ENCODE measurements at regions not wholly inside any gene's neighbourhood (a gene's known extent, or its start where the extent isn't known, plus 50 kb on each side); places are given as distances from the start of the nearest gene placed in this dataset.

GRCh38 chr15:70476441-70476840 is 286.9 kb downstream of the UACA start:
- Histone ChIP-seq H3K36me3 (ENCODE audit: control insufficient read depth, insufficient read depth, low read length) (no peaks in the 10 kb centered on the region), H3K27ac (ENCODE audit: extremely low read depth, low read depth, low read length) (no peak overlapping the region), H3K4me2 (ENCODE audit: insufficient read depth, low read length) (no peak overlapping the region), H3K4me3 (no peak overlapping the region), H3K4me1 (replicated peaks in 1 of 2; ENCODE audit: control insufficient read depth in 2 of 2, insufficient read depth in 2 of 2, low read length in 2 of 2) (peaks cover 0 to 12% of the 10 kb centered on the region in 2 experiments; a peak in 3 of 5 replicates), H3K9me1 (ENCODE audit: control insufficient read depth, insufficient read depth, low read length) (no peaks in the 10 kb centered on the region), H3K9ac (ENCODE audit: insufficient read depth in 1 of 2, low read depth in 2 of 2, low read length in 2 of 2) (no peak overlapping the region), H2AFZ (ENCODE audit: low read depth, low read length) (no peak overlapping the region), H4K20me1 (replicated peaks; ENCODE audit: control insufficient read depth, insufficient read depth, low read length) (no peaks in the 10 kb centered on the region), H3K9me3 (replicated peaks; ENCODE audit: control insufficient read depth, insufficient read depth, low read depth, low read length) (no peaks in the 10 kb centered on the region), H3K79me2 (ENCODE audit: control insufficient read depth, insufficient read depth, low read length) (no peaks in the 10 kb centered on the region), H3K27me3 (ENCODE audit: control insufficient read depth in 2 of 2, insufficient read depth in 2 of 2, low read length in 2 of 2) (peaks cover 26 to 64% of the 10 kb centered on the region in 2 experiments)
- FAIRE-seq, result no peak
- ATAC-seq, result no peak
- POLR2A ChIA-PET, result interaction anchor here (1.8 kb wide), 1 partner anchor 10 kb away, joined by 6 read pairs; no protein-coding TSS in a partner anchor
- 7% methylated on average over 5 of the region's 5 CpGs for WGBS (ENCODE audit: insufficient coverage, low coverage, missing lambda C conversion rate)
- intact Hi-C loops (cut with micrococcal nuclease), result no loop called here
- no TSS peak for BruUV-seq (replicated peaks)
- DNase-seq (ENCODE audit: extremely low read depth in 1 of 4, low spot score in 3 of 4), result no peak
- in situ Hi-C loops (cut with MboI), result loop anchor here (25.0 kb wide), 1 partner anchor 739 kb away; no protein-coding TSS in a partner anchor
- no peak for TF ChIP-seq THRAP3 (IDR thresholded peaks at IDR 0.05; ENCODE audit: borderline replicate concordance)
- TF ChIP-seq ZNF354B (CRISPR knock-in tag; IDR thresholded peaks at IDR 0.05), result no peak
- no peak for TF ChIP-seq NR2C2 (CRISPR knock-in tag; IDR thresholded peaks at IDR 0.05)
- no peak for TF ChIP-seq NR2C2 (tag; IDR thresholded peaks at IDR 0.05)
- CTCF ChIA-PET (ENCODE audit: low intra/inter-chr PET ratio), result no interaction called here

- H3K79me2 ChIP-seq (ENCODE audit: control insufficient read depth, insufficient read depth, low read length), result no peaks in the 10 kb centered on the region
- ATAC-seq (no peak), FAIRE-seq (no peak), DNase-seq (ENCODE audit: extremely low read depth in 1 of 4, low spot score in 3 of 4) (no peak)
- peaks cover 0 to 12% of the 10 kb centered on the region in 2 experiments; a peak in 3 of 5 replicates for H3K4me1 ChIP-seq (replicated peaks in 1 of 2; ENCODE audit: control insufficient read depth in 2 of 2, insufficient read depth in 2 of 2, low read length in 2 of 2)
- H3K9me3 ChIP-seq (replicated peaks; ENCODE audit: control insufficient read depth, insufficient read depth, low read depth, low read length), result no peaks in the 10 kb centered on the region
- peaks cover 26 to 69% of the 10 kb centered on the region in 2 experiments for H3K27me3 ChIP-seq (ENCODE audit: control insufficient read depth in 2 of 2, insufficient read depth in 2 of 2, low read length in 2 of 2)
- intact Hi-C loops (cut with micrococcal nuclease), result no loop called here
- H2AFZ ChIP-seq (ENCODE audit: low read depth, low read length), result no peak overlapping the region
- no TSS peak for BruUV-seq (replicated peaks)
- H3K9ac ChIP-seq (ENCODE audit: insufficient read depth in 1 of 2, low read depth in 2 of 2, low read length in 2 of 2), result no peak overlapping the region
- no peaks in the 10 kb centered on the region for H3K36me3 ChIP-seq (ENCODE audit: control insufficient read depth, insufficient read depth, low read length)
- no peak overlapping the region for H3K4me2 ChIP-seq (ENCODE audit: insufficient read depth, low read length)
- POLR2A ChIA-PET, result interaction anchor here (1.8 kb wide), 1 partner anchor 9 kb away, joined by 6 read pairs; no protein-coding TSS in a partner anchor
- H4K20me1 ChIP-seq (replicated peaks; ENCODE audit: control insufficient read depth, insufficient read depth, low read length), result no peaks in the 10 kb centered on the region
- in situ Hi-C loops (cut with MboI), result loop anchor here (25.0 kb wide), 1 partner anchor 739 kb away; no protein-coding TSS in a partner anchor
- H3K4me3 ChIP-seq, result no peak overlapping the region
- H3K9me1 ChIP-seq (ENCODE audit: control insufficient read depth, insufficient read depth, low read length), result no peaks in the 10 kb centered on the region
- CTCF ChIA-PET (ENCODE audit: low intra/inter-chr PET ratio), result no interaction called here
- no peak overlapping the region for H3K27ac ChIP-seq (ENCODE audit: extremely low read depth, low read depth, low read length)
- TF ChIP-seq PATZ1 (CRISPR knock-in tag; IDR thresholded peaks at IDR 0.05; ENCODE audit: borderline replicate concordance) (no peak), BRD4 (IDR thresholded peaks at IDR 0.05) (no peak), SIN3A (IDR thresholded peaks at IDR 0.05; ENCODE audit: borderline replicate concordance in 2 of 2, control insufficient read depth in 1 of 2, low read depth in 2 of 2, low read length in 2 of 2) (no peak), SRSF1 (IDR thresholded peaks at IDR 0.05; ENCODE audit: low read depth, low read length) (no peak), ZNF165 (CRISPR knock-in tag; IDR thresholded peaks at IDR 0.05; ENCODE audit: borderline replicate concordance) (no peak), ZNF444 (CRISPR knock-in tag; IDR thresholded peaks at IDR 0.05) (no peak), ZNF175 (CRISPR knock-in tag; IDR thresholded peaks at IDR 0.05; ENCODE audit: low read depth) (no peak), LARP7 (IDR thresholded peaks at IDR 0.05) (no peak)
Observed at GRCh38 chr15:70475921-70476320, 287.4 kb downstream of the UACA start.
